NCI-H1105 (cell line): ENCODE measurements at regions not wholly inside any gene's neighbourhood (a gene's known extent, or its start where the extent isn't known, plus 50 kb on each side); places are given as distances from the start of the nearest gene placed in this dataset.

ENCODE experiments used
- DNase-seq: peaks from one replicate; lab custom pipeline; 2025; lab: John Stamatoyannopoulos, UW

GRCh38 chr22:46054091-46055073 is 77.4 kb upstream of the WNT7B start:
- DNase-seq: peak; percentile 34

- no peak for DNase-seq
These were observed 78.4 kb upstream of the WNT7B start for GRCh38 chr22:46055181-46055875.

- peak; percentile 13 for DNase-seq
These were observed 79.1 kb upstream of the WNT7B start for GRCh38 chr22:46055911-46056545.

- DNase-seq: no peak
These were observed 79.7 kb upstream of the WNT7B start for GRCh38 chr22:46056546-46057245.

- peak; percentile 37 for DNase-seq
These were observed 80.5 kb upstream of the WNT7B start for GRCh38 chr22:46057246-46058090.

- peak; percentile 54 for DNase-seq
These were observed 81.1 kb upstream of the WNT7B start for GRCh38 chr22:46058091-46058420.

- peak; percentile 56 for DNase-seq
These were observed 81.9 kb upstream of the WNT7B start for GRCh38 chr22:46058591-46059519.

- no peak for DNase-seq
These were observed 83.5 kb upstream of the WNT7B start for GRCh38 chr22:46060292-46061123.

GRCh38 chr22:46061124-46061500 is 84.2 kb upstream of the WNT7B start:
- no peak for DNase-seq

- no peak for DNase-seq
These were observed 84.7 kb upstream of the WNT7B start for GRCh38 chr22:46061501-46062231.

GRCh38 chr22:46062232-46062615 is 85.3 kb upstream of the WNT7B start:
- DNase-seq: no peak

- DNase-seq: peak; percentile 30
These were observed 86.1 kb upstream of the WNT7B start for GRCh38 chr22:46062971-46063631.

GRCh38 chr22:46063846-46064227 is 86.5 kb upstream of the PPARA start:
- DNase-seq: peak; percentile 80

- no peak for DNase-seq
These were observed 85.9 kb upstream of the PPARA start for GRCh38 chr22:46064228-46064965.

- no peak for DNase-seq
These were observed 85.2 kb upstream of the PPARA start for GRCh38 chr22:46064966-46065666.

- DNase-seq: no peak
These were observed 84.5 kb upstream of the PPARA start for GRCh38 chr22:46065691-46066454.
